Ascending aorta (tissue), 2 donors: ENCODE measurements at regions not wholly inside any gene's neighbourhood (a gene's known extent, or its start where the extent isn't known, plus 50 kb on each side); places are given as distances from the start of the nearest gene placed in this dataset.

ENCODE experiments used
- DNase-seq, 2 donors: peaks; one replicate each; pipeline ENCODE4 v3.0.0-alpha.2; 2019; ENCODE audit warnings: low spot score in 2 of 2
- H3K27ac ChIP-seq, 2 donors: fragments of 200-600 bp; sonication (generic); one replicate each; pipeline ENCODE4 v1.5.1; 2016 to 2017; ENCODE audit warnings: mild to moderate bottlenecking in 1 of 2
- H3K27me3 ChIP-seq: fragments of 200-600 bp; sonication (generic); one replicate; pipeline ENCODE4 v1.5.1; 2017
- H3K36me3 ChIP-seq, 2 donors: fragments of 200-600 bp; sonication (generic); one replicate each; pipeline ENCODE4 v1.5.1; 2016
- H3K4me1 ChIP-seq, 2 donors: fragments of 200-600 bp; sonication (generic); one replicate each; pipeline ENCODE4 v1.5.1; 2016 to 2017; ENCODE audit warnings: mild to moderate bottlenecking in 1 of 2
- H3K4me3 ChIP-seq, 2 donors: fragments of 200-600 bp; sonication (generic); one replicate each; pipeline ENCODE4 v1.5.1; 2016 to 2017; ENCODE audit warnings: mild to moderate bottlenecking in 1 of 2
- H3K9me3 ChIP-seq, 2 donors: fragments of 200-600 bp; sonication (generic); one replicate each; pipeline ENCODE4 v1.5.1; 2016
- CTCF ChIP-seq, 3 experiments: fragments of 200-600 bp in 2 of 3; fragments of 450-650 bp in 1 of 3; sonication (generic) in 2 of 3; IDR thresholded peaks; one replicate each; pipeline ENCODE4 v1.5.1; 2016 to 2019; ENCODE audit warnings: antibody characterized with exemption in 3 of 3, mild to moderate bottlenecking in 1 of 3, moderate library complexity in 1 of 3
- intact Hi-C: fragments of 100-400 bp; cut with DNase I; formaldehyde crosslinking; loops from one replicate; pipeline ENCODE4 v1.15.1; 2023

GRCh38 chr14:48751293-48751692 lies 834.9 kb downstream of the RPS29 start:
- Histone ChIP-seq H3K27me3 (no peaks in the 10 kb centered on the region), H3K36me3 (no peaks in the 10 kb centered on the region), H3K9me3 (no peaks in the 10 kb centered on the region), H3K27ac (no peak overlapping the region), H3K4me1 (no peaks in the 10 kb centered on the region), H3K4me3 (no peak overlapping the region)
- intact Hi-C loops = no loop called here
- no peak for TF ChIP-seq CTCF (IDR thresholded peaks at IDR 0.05)
- no peak for DNase-seq

- H3K4me3 ChIP-seq = no peak overlapping the region
- no peaks in the 10 kb centered on the region for H3K4me1 ChIP-seq
- H3K27me3 ChIP-seq = no peaks in the 10 kb centered on the region
- no peaks in the 10 kb centered on the region for H3K36me3 ChIP-seq
- no peaks in the 10 kb centered on the region for H3K9me3 ChIP-seq
- no peak for DNase-seq
- TF ChIP-seq CTCF (IDR thresholded peaks at IDR 0.05) = no peak
- no peak overlapping the region for H3K27ac ChIP-seq
- intact Hi-C loops = no loop called here
Observed at GRCh38 chr14:48748151-48748675, 838.0 kb downstream of the RPS29 start.

GRCh38 chr14:48747561-48748089 lies 838.6 kb downstream of the RPS29 start:
- intact Hi-C loops = no loop called here
- no peaks in the 10 kb centered on the region for H3K9me3 ChIP-seq
- no peak for TF ChIP-seq CTCF (IDR thresholded peaks at IDR 0.05)
- no peaks in the 10 kb centered on the region for H3K4me1 ChIP-seq
- H3K27ac ChIP-seq = no peak overlapping the region
- no peaks in the 10 kb centered on the region for H3K36me3 ChIP-seq
- H3K4me3 ChIP-seq = no peak overlapping the region
- no peak for DNase-seq
- H3K27me3 ChIP-seq = no peaks in the 10 kb centered on the region

- no peak for TF ChIP-seq CTCF (IDR thresholded peaks at IDR 0.05)
- H3K4me1 ChIP-seq = no peaks in the 10 kb centered on the region
- no peak for DNase-seq
- H3K27me3 ChIP-seq = no peaks in the 10 kb centered on the region
- H3K36me3 ChIP-seq = no peaks in the 10 kb centered on the region
- H3K27ac ChIP-seq = no peak overlapping the region
- no peak overlapping the region for H3K4me3 ChIP-seq
- H3K9me3 ChIP-seq = no peaks in the 10 kb centered on the region
- intact Hi-C loops = no loop called here
Observed at GRCh38 chr14:48744202-48744601, 842.0 kb downstream of the RPS29 start.

- no peaks in the 10 kb centered on the region for H3K27me3 ChIP-seq
- intact Hi-C loops = no loop called here
- no peaks in the 10 kb centered on the region for H3K9me3 ChIP-seq
- no peak overlapping the region for H3K27ac ChIP-seq
- H3K36me3 ChIP-seq = no peaks in the 10 kb centered on the region
- H3K4me1 ChIP-seq = no peaks in the 10 kb centered on the region
- TF ChIP-seq CTCF (IDR thresholded peaks at IDR 0.05) = no peak
- no peak for DNase-seq
- H3K4me3 ChIP-seq = no peak overlapping the region
Observed at GRCh38 chr14:48738186-48738925, 847.8 kb downstream of the RPS29 start.
